Keratinocyte (primary cell): ENCODE measurements at regions not wholly inside any gene's neighbourhood (a gene's known extent, or its start where the extent isn't known, plus 50 kb on each side); places are given as distances from the start of the nearest gene placed in this dataset.

ENCODE experiments used
- DNase-seq: peaks from one replicate; pipeline ENCODE4 v3.0.0-alpha.2; 2011; ENCODE audit warnings: low read depth, missing footprints, low spot score
- FAIRE-seq: peaks from 2 replicates; lab custom pipeline; 2011; peaks lifted over from hg19 to GRCh38; lab: Jason Lieb, UNC
- H2AFZ ChIP-seq: 2 replicates; pipeline ENCODE4 v1.6.0; 2012; ENCODE audit warnings: low read length, control low read depth, inconsistent platforms; ENCODE audit not compliant: control insufficient read depth
- H3K27ac ChIP-seq: 2 replicates; pipeline ENCODE4 v1.5.1; 2011; ENCODE audit warnings: low read length; ENCODE audit not compliant: control insufficient read depth, insufficient read depth
- H3K27me3 ChIP-seq: 3 replicates; pipeline ENCODE4 v1.6.0; 2011; ENCODE audit warnings: low read length; ENCODE audit not compliant: control insufficient read depth, insufficient read depth; ENCODE audit errors: extremely low read depth
- H3K36me3 ChIP-seq, 2 experiments: 2 replicates in 1 of 2; 3 replicates in 1 of 2; pipeline ENCODE4 v1.5.1; 2011; ENCODE audit warnings: low read length in 2 of 2, mild to moderate bottlenecking in 1 of 2; ENCODE audit not compliant: control insufficient read depth in 2 of 2, insufficient read depth in 2 of 2; ENCODE audit errors: extremely low read depth in 1 of 2
- H3K4me1 ChIP-seq: 3 replicates; pipeline ENCODE4 v1.5.1; 2011; ENCODE audit warnings: low read length; ENCODE audit not compliant: control insufficient read depth, insufficient read depth; ENCODE audit errors: extremely low read depth
- H3K4me2 ChIP-seq: 3 replicates; pipeline ENCODE4 v1.6.0; 2011; ENCODE audit warnings: low read depth, low read length; ENCODE audit not compliant: control insufficient read depth, insufficient read depth; ENCODE audit errors: extremely low read depth
- H3K4me3 ChIP-seq, 3 experiments: fragments of 200-600 bp in 1 of 3; sonication (generic) in 1 of 3; 2 replicates in 2 of 3; 3 replicates in 1 of 3; pipeline ENCODE4 v1.5.1; 2011 to 2016; ENCODE audit warnings: low read length in 3 of 3, mild to moderate bottlenecking in 3 of 3, control low read depth in 2 of 3, inconsistent platforms in 1 of 3, low read depth in 1 of 3, mixed read lengths in 1 of 3, mixed run types in 1 of 3, moderate library complexity in 1 of 3; ENCODE audit not compliant: control insufficient read depth in 2 of 3, insufficient read depth in 2 of 3; ENCODE audit errors: extremely low read depth in 1 of 3
- H3K79me2 ChIP-seq: 2 replicates; pipeline ENCODE4 v1.6.0; 2012; ENCODE audit warnings: low read length; ENCODE audit not compliant: control insufficient read depth, insufficient read depth
- H3K9ac ChIP-seq: 3 replicates; pipeline ENCODE4 v1.6.0; 2011; ENCODE audit warnings: low read length; ENCODE audit not compliant: control insufficient read depth, insufficient read depth; ENCODE audit errors: extremely low read depth
- H3K9me1 ChIP-seq: 3 replicates; pipeline ENCODE4 v1.6.0; 2011; ENCODE audit warnings: low read length; ENCODE audit not compliant: control insufficient read depth, insufficient read depth; ENCODE audit errors: extremely low read depth
- H3K9me3 ChIP-seq: 2 replicates; pipeline ENCODE4 v1.5.1; 2012; ENCODE audit warnings: low read depth, low read length; ENCODE audit not compliant: control insufficient read depth
- H4K20me1 ChIP-seq: 3 replicates; pipeline ENCODE4 v1.6.0; 2011; ENCODE audit warnings: low read length; ENCODE audit not compliant: control insufficient read depth, insufficient read depth; ENCODE audit errors: extremely low read depth
- EZH2 ChIP-seq: IDR thresholded peaks from one replicate; pipeline ENCODE4 v1.6.1; 2012; ENCODE audit warnings: inconsistent platforms, mild to moderate bottlenecking, low read length, moderate library complexity
- dilution Hi-C: fragments of 300-500 bp; cut with MboI; formaldehyde crosslinking; loops from one replicate; pipeline ENCODE4 v1.7.0; 2020; ENCODE audit warnings: low sequenced_read_pairs; ENCODE audit not compliant: extremely low pct_ligation_motif_present
- TF ChIP-seq, protein P1 (sequence below), 3 experiments: IDR thresholded peaks in 1 of 3; conservative IDR thresholded peaks in 1 of 3; optimal IDR thresholded peaks in 1 of 3; 2 replicates in 2 of 3; 3 replicates in 1 of 3; pipeline versions ENCODE3 to v1.5.1; 2011; ENCODE audit warnings: low read length in 3 of 3, mild to moderate bottlenecking in 3 of 3, moderate library complexity in 2 of 3, control low read depth in 1 of 3, inconsistent platforms in 1 of 3; ENCODE audit not compliant: insufficient read depth in 2 of 3; ENCODE audit errors: extremely low read depth in 1 of 3

DNA sequence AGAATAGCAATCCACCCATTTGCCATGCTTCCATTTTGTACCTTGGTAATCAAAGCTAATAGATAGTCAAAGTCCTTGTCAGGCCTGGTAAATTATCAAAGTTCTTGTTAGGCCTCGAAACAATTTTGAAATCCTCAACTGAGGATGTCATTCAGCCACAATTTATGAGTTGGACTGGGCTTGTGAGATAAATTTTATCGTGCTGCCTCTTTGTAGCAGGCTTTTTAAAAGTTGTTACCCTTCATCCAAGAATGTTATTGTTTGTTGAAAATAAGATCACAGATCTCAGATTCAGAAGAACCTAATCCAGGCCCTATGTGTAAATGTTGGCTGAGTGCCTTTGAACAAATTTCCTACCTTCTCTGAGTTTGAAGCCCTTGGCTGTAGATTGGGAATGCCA is 143.3 kb upstream of the PROK2 start:
- no peaks in the 10 kb centered on the region for H3K27me3 ChIP-seq
- no peak for DNase-seq
- TF ChIP-seq, protein P1, sequence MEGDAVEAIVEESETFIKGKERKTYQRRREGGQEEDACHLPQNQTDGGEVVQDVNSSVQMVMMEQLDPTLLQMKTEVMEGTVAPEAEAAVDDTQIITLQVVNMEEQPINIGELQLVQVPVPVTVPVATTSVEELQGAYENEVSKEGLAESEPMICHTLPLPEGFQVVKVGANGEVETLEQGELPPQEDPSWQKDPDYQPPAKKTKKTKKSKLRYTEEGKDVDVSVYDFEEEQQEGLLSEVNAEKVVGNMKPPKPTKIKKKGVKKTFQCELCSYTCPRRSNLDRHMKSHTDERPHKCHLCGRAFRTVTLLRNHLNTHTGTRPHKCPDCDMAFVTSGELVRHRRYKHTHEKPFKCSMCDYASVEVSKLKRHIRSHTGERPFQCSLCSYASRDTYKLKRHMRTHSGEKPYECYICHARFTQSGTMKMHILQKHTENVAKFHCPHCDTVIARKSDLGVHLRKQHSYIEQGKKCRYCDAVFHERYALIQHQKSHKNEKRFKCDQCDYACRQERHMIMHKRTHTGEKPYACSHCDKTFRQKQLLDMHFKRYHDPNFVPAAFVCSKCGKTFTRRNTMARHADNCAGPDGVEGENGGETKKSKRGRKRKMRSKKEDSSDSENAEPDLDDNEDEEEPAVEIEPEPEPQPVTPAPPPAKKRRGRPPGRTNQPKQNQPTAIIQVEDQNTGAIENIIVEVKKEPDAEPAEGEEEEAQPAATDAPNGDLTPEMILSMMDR (optimal IDR thresholded peaks at IDR 0.05 in 1 of 3, IDR thresholded peaks at IDR 0.05 in 1 of 3, conservative IDR thresholded peaks at IDR 0.05 in 1 of 3; ENCODE audit: extremely low read depth in 1 of 3, insufficient read depth in 2 of 3, low read length in 3 of 3): no peak
- no peak for TF ChIP-seq EZH2
- no peaks in the 10 kb centered on the region for H3K79me2 ChIP-seq
- dilution Hi-C loops: no loop called here
- H3K4me3 ChIP-seq: no peak overlapping the region
- no peak overlapping the region for H3K9ac ChIP-seq
- no peak overlapping the region for H3K4me2 ChIP-seq
- no peaks in the 10 kb centered on the region for H4K20me1 ChIP-seq
- no peak overlapping the region for H2AFZ ChIP-seq
- no peaks in the 10 kb centered on the region for H3K4me1 ChIP-seq
- FAIRE-seq: no peak
- peaks cover 2% of the 10 kb centered on the region for H3K9me1 ChIP-seq
- H3K36me3 ChIP-seq: no peaks in the 10 kb centered on the region
- H3K9me3 ChIP-seq: no peaks in the 10 kb centered on the region
- no peak overlapping the region for H3K27ac ChIP-seq

DNA sequence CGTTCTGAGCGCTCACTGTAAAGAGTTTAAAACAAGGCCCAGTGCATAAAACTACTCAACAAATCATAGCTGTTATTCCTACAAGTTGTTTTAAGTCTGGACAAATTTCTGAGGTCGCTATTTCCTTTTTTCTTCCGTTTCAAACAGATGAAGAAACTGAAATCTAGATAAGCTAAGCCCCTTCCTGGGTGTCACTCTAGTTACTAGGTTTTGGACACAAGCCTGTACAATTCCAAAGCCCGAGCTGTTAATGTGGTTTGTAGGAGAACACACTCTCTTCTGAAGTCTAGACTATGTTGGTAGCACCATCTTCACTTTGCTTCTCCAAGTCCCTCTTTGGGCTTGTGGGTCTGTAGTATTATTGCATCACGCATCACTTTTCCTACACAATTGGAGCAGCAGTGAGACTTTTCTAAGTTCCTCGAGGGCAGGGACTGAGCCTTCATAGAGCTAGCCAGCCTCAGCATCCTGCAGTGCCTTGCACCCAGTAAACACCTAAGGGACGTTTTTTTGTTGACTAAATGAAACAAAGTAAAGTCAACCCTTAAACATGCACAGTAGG is 142.6 kb upstream of the PROK2 start:
- Histone ChIP-seq H3K27me3 (no peaks in the 10 kb centered on the region), H3K4me1 (no peaks in the 10 kb centered on the region), H3K79me2 (no peaks in the 10 kb centered on the region), H3K9me3 (no peaks in the 10 kb centered on the region), H3K4me3 (no peak overlapping the region), H3K36me3 (no peaks in the 10 kb centered on the region), H4K20me1 (no peaks in the 10 kb centered on the region), H3K27ac (no peak overlapping the region), H3K9ac (no peak overlapping the region), H2AFZ (no peak overlapping the region), H3K9me1 (peaks cover 2% of the 10 kb centered on the region), H3K4me2 (no peak overlapping the region)
- FAIRE-seq (no peak), DNase-seq (no peak)
- dilution Hi-C loops: no loop called here
- no peak for TF ChIP-seq EZH2
- TF ChIP-seq, protein P1 (optimal IDR thresholded peaks at IDR 0.05 in 1 of 3, IDR thresholded peaks at IDR 0.05 in 1 of 3, conservative IDR thresholded peaks at IDR 0.05 in 1 of 3; ENCODE audit: extremely low read depth in 1 of 3, insufficient read depth in 2 of 3, low read length in 3 of 3): no peak
